Endothelial cell of umbilical vein (primary cell): ENCODE measurements at regions not wholly inside any gene's neighbourhood (a gene's known extent, or its start where the extent isn't known, plus 50 kb on each side); places are given as distances from the start of the nearest gene placed in this dataset.

ENCODE experiments used
- BruUV-seq: library from RNA; stranded (reverse); fragments of 400-500 nt; replicated peaks from 2 replicates; lab custom pipeline; 2021; lab: Mats Ljungman, UMichigan
- CTCF ChIA-PET: fragments of 300-600, 350-600 bp; sonication (Branson Sonifier 250); formaldehyde crosslinking; loops from one replicate; lab custom pipeline; 2021; ENCODE audit warnings: antibody characterized with exemption, inconsistent platforms; lab: Charles Lee
- POLR2A ChIA-PET: fragments of 300-600, 350-600 bp; sonication (Branson Sonifier 250); formaldehyde crosslinking; loops from one replicate; lab custom pipeline; 2021; ENCODE audit warnings: antibody characterized with exemption, inconsistent platforms; lab: Charles Lee
- DNase-seq: peaks from one replicate; pipeline ENCODE4 v3.0.0-alpha.2; 2011; ENCODE audit warnings: low read depth, low spot score
- FAIRE-seq: peaks from 2 replicates; lab custom pipeline; 2011; peaks lifted over from hg19 to GRCh38; lab: Jason Lieb, UNC
- H2AFZ ChIP-seq: 2 replicates; pipeline ENCODE4 v1.6.0; 2012; ENCODE audit warnings: low read depth, low read length, control low read depth, inconsistent platforms
- H3K27ac ChIP-seq: 2 replicates; pipeline ENCODE4 v1.5.1; 2011; ENCODE audit warnings: low read depth, mild to moderate bottlenecking, control low read depth, low read length, moderate library complexity; ENCODE audit not compliant: insufficient read depth
- H3K27me3 ChIP-seq, 2 experiments: 2 replicates each; pipeline versions ENCODE4 v1.6.0 to v1.6.1; 2011; ENCODE audit warnings: low read length in 2 of 2, mixed read lengths in 1 of 2; ENCODE audit not compliant: control insufficient read depth in 2 of 2, insufficient read depth in 2 of 2
- H3K36me3 ChIP-seq, 2 experiments: 2 replicates in 1 of 2; 3 replicates in 1 of 2; pipeline ENCODE4 v1.5.1; 2011; ENCODE audit warnings: low read length in 2 of 2, mild to moderate bottlenecking in 1 of 2, moderate library complexity in 1 of 2; ENCODE audit not compliant: control insufficient read depth in 2 of 2, insufficient read depth in 2 of 2; ENCODE audit errors: extremely low read depth in 1 of 2
- H3K4me1 ChIP-seq: 3 replicates; pipeline ENCODE4 v1.5.1; 2011; ENCODE audit warnings: mild to moderate bottlenecking, low read length; ENCODE audit not compliant: control insufficient read depth, insufficient read depth; ENCODE audit errors: extremely low read depth
- H3K4me2 ChIP-seq: 2 replicates; pipeline ENCODE4 v1.6.1; 2011; ENCODE audit warnings: low read length, control low read depth, mixed read lengths; ENCODE audit not compliant: insufficient read depth
- H3K4me3 ChIP-seq, 3 experiments: fragments of 200-600 bp in 1 of 3; sonication (generic), shearing (Covaris generic) in 1 of 3; replicated peaks in 1 of 3; 2 replicates each; pipeline ENCODE4 v1.5.1; 2011 to 2016; ENCODE audit warnings: control low read depth in 3 of 3, low read length in 3 of 3, mild to moderate bottlenecking in 2 of 3, inconsistent platforms in 1 of 3, low read depth in 1 of 3, moderate library complexity in 1 of 3; ENCODE audit not compliant: insufficient read depth in 1 of 3
- H3K79me2 ChIP-seq: 2 replicates; pipeline ENCODE4 v1.6.0; 2012; ENCODE audit warnings: low read length, inconsistent platforms; ENCODE audit not compliant: control insufficient read depth, insufficient read depth
- H3K9ac ChIP-seq: replicated peaks from 2 replicates; pipeline ENCODE3; 2011; ENCODE audit warnings: low read length, control low read depth; ENCODE audit not compliant: insufficient read depth; ENCODE audit errors: extremely low read depth
- H3K9me1 ChIP-seq: replicated peaks from 3 replicates; pipeline ENCODE4 v1.6.0; 2011; ENCODE audit warnings: mild to moderate bottlenecking, low read length; ENCODE audit not compliant: control insufficient read depth, insufficient read depth; ENCODE audit errors: extremely low read depth
- H3K9me3 ChIP-seq: replicated peaks from 2 replicates; pipeline ENCODE4 v1.5.1; 2012; ENCODE audit warnings: low read length, inconsistent platforms; ENCODE audit not compliant: control insufficient read depth, insufficient read depth
- H4K20me1 ChIP-seq: replicated peaks from 2 replicates; pipeline ENCODE3; 2011; ENCODE audit warnings: mild to moderate bottlenecking, low read length; ENCODE audit not compliant: control insufficient read depth, insufficient read depth; ENCODE audit errors: extremely low read depth
- CTCF ChIP-seq, 2 donors: IDR thresholded peaks; 1 replicate in 1 of 2; 2 replicates in 1 of 2; pipeline ENCODE4 v1.5.1; 2011; ENCODE audit warnings: low read length in 2 of 2, mild to moderate bottlenecking in 2 of 2, moderate library complexity in 2 of 2, control low read depth in 1 of 2, inconsistent platforms in 1 of 2, low read depth in 1 of 2; ENCODE audit not compliant: insufficient read depth in 1 of 2; ENCODE audit errors: extremely low read depth in 1 of 2
- EZH2 ChIP-seq: IDR thresholded peaks from 2 replicates; pipeline ENCODE4 v1.6.1; 2012; ENCODE audit warnings: borderline replicate concordance, low read depth, mild to moderate bottlenecking, moderate library complexity, low read length, inconsistent platforms; ENCODE audit not compliant: severe bottlenecking
- FOS ChIP-seq: IDR thresholded peaks from 2 replicates; pipeline ENCODE4 v1.6.1; 2011; ENCODE audit warnings: mild to moderate bottlenecking, low read length, moderate library complexity, borderline replicate concordance; ENCODE audit not compliant: insufficient read depth
- GATA2 ChIP-seq: IDR thresholded peaks from 2 replicates; pipeline ENCODE4 v1.7.0; 2011; ENCODE audit warnings: low read depth, mild to moderate bottlenecking, moderate library complexity, mixed read lengths, low read length; ENCODE audit not compliant: insufficient read length, insufficient read depth
- JUN ChIP-seq: IDR thresholded peaks from 2 replicates; pipeline ENCODE4 v1.6.1; 2011; ENCODE audit warnings: borderline replicate concordance, low read depth; ENCODE audit not compliant: insufficient read length, insufficient read depth
- MYC ChIP-seq: IDR thresholded peaks from one replicate; pipeline ENCODE4 v1.6.1; 2011; ENCODE audit warnings: mild to moderate bottlenecking, low read depth, low read length
- POLR2A ChIP-seq: IDR thresholded peaks from 2 replicates; pipeline ENCODE4 v1.6.1; 2012; ENCODE audit warnings: low read depth, mild to moderate bottlenecking, control low read depth, low read length
- POLR2AphosphoS5 ChIP-seq: IDR thresholded peaks from 2 replicates; pipeline ENCODE4 v1.6.1; 2012; ENCODE audit warnings: low read depth, mild to moderate bottlenecking, control low read depth, low read length, moderate library complexity; ENCODE audit not compliant: insufficient read depth
- dilution Hi-C: fragments of 300-500 bp; cut with MboI; formaldehyde crosslinking; loops from one replicate; pipeline ENCODE4 v1.15.0; 2019; ENCODE audit warnings: low sequenced_read_pairs; ENCODE audit not compliant: extremely low pct_ligation_motif_present
- intact Hi-C: fragments of 100-400 bp; cut with micrococcal nuclease; formaldehyde crosslinking; loops from one replicate; pipeline ENCODE4 v1.10.0; 2022
- TF ChIP-seq, protein P1 (sequence below): IDR thresholded peaks from 2 replicates; pipeline ENCODE4 v1.6.1; 2011; ENCODE audit not compliant: insufficient read depth, insufficient read length

DNA sequence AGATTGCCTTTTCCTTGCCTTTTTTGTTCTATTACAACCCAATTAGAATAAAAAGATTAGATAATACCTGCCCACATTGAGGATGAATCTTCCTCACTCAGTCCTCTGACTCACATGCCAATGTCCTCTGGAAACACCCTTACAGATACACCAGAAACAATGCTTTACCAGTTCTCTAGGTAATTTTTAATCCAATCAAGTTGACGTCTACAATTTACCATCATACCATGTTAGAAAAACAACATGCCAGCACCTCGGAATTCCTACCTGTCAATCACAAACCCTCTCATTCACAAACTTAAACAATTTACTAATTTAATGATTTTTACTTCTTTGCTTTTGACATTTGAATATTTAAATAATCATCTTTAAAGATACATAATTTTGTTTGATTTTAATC is 953.8 kb downstream of the TRHDE start:
- no peak overlapping the region for H3K4me2 ChIP-seq
- no peak overlapping the region for H3K9ac ChIP-seq
- POLR2A ChIA-PET: no interaction called here
- TF ChIP-seq POLR2A (no peak), POLR2AphosphoS5 (no peak), CTCF (IDR thresholded peaks at IDR 0.05; ENCODE audit: extremely low read depth in 1 of 2, insufficient read depth in 1 of 2, low read depth in 1 of 2, low read length in 2 of 2) (no peak), GATA2 (no peak), JUN (no peak), MYC (no peak), EZH2 (no peak), FOS (no peak)
- TF ChIP-seq, protein P1, sequence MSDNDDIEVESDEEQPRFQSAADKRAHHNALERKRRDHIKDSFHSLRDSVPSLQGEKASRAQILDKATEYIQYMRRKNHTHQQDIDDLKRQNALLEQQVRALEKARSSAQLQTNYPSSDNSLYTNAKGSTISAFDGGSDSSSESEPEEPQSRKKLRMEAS: no peak
- DNase-seq: no peak
- BruUV-seq: no TSS peak
- H3K9me3 ChIP-seq: peaks cover 2% of the 10 kb centered on the region
- no peaks in the 10 kb centered on the region for H3K79me2 ChIP-seq
- no peaks in the 10 kb centered on the region for H3K27me3 ChIP-seq
- no peaks in the 10 kb centered on the region for H3K36me3 ChIP-seq
- H3K4me1 ChIP-seq: no peaks in the 10 kb centered on the region
- H2AFZ ChIP-seq: no peak overlapping the region
- H3K9me1 ChIP-seq: no peaks in the 10 kb centered on the region
- CTCF ChIA-PET: no interaction called here
- no peaks in the 10 kb centered on the region for H4K20me1 ChIP-seq
- dilution Hi-C loops (no loop called here), intact Hi-C loops (no loop called here)
- no peak overlapping the region for H3K27ac ChIP-seq
- H3K4me3 ChIP-seq: no peak overlapping the region
- FAIRE-seq: no peak
